Neural cell (in vitro differentiated cells): ENCODE measurements at regions not wholly inside any gene's neighbourhood (a gene's known extent, or its start where the extent isn't known, plus 50 kb on each side); places are given as distances from the start of the nearest gene placed in this dataset.

ENCODE experiments used
- H2AFZ ChIP-seq: fragments of 200-600, 300-800 bp; sonication (generic), shearing (Covaris generic); 2 replicates; pipeline ENCODE4 v1.6.0; 2014; ENCODE audit warnings: low read depth, mild to moderate bottlenecking, antibody characterized with exemption, low read length, moderate library complexity
- H3F3A ChIP-seq: fragments of 200-600 bp; shearing (Covaris generic); 2 replicates; pipeline ENCODE4 v1.6.1; 2016; ENCODE audit warnings: mild to moderate bottlenecking, moderate library complexity, mixed read lengths, antibody characterized with exemption, low read length; ENCODE audit not compliant: insufficient read depth, poor library complexity, severe bottlenecking
- H3K27ac ChIP-seq: fragments of 200-600, 300-800 bp; sonication (generic), shearing (Covaris generic); 2 replicates; pipeline ENCODE4 v1.5.1; 2014; ENCODE audit warnings: mild to moderate bottlenecking, low read length, moderate library complexity
- H3K27me3 ChIP-seq: fragments of 300-800, 200-600 bp; sonication (generic), shearing (Covaris generic); 2 replicates; pipeline ENCODE4 v1.6.0; 2014; ENCODE audit warnings: mild to moderate bottlenecking, low read depth, low read length, moderate library complexity; ENCODE audit not compliant: insufficient read depth
- H3K36me3 ChIP-seq: fragments of 300-800, 200-600 bp; sonication (generic), shearing (Covaris generic); 2 replicates; pipeline ENCODE4 v1.5.1; 2014; ENCODE audit warnings: mild to moderate bottlenecking, antibody characterized with exemption, low read length, moderate library complexity; ENCODE audit not compliant: insufficient read depth
- H3K4me2 ChIP-seq: fragments of 300-800, 200-600 bp; sonication (generic), shearing (Covaris generic); 2 replicates; pipeline ENCODE4 v1.6.0; 2014; ENCODE audit warnings: mild to moderate bottlenecking, low read length
- H3K4me3 ChIP-seq: fragments of 300-800, 200-600 bp; sonication (generic), shearing (Covaris generic); 2 replicates; pipeline ENCODE4 v1.5.1; 2014; ENCODE audit warnings: mild to moderate bottlenecking, low read length, moderate library complexity
- H3K79me2 ChIP-seq: fragments of 200-600 bp; shearing (Covaris generic); replicated peaks from 2 replicates; pipeline ENCODE4 v1.6.0; 2014; ENCODE audit warnings: mild to moderate bottlenecking, low read length, moderate library complexity; ENCODE audit not compliant: insufficient read depth
- H3K9ac ChIP-seq: fragments of 300-800, 200-600 bp; sonication (generic), shearing (Covaris generic); 2 replicates; pipeline ENCODE4 v1.6.1; 2016; ENCODE audit warnings: mild to moderate bottlenecking, low read length, mixed read lengths
- H3K9me2 ChIP-seq: fragments of 200-600 bp; shearing (Covaris generic); 2 replicates; pipeline ENCODE4 v1.6.1; 2016; ENCODE audit warnings: mild to moderate bottlenecking, low read length, mixed read lengths; ENCODE audit not compliant: insufficient read depth
- H3K9me3 ChIP-seq: fragments of 200-600, 300-800 bp; sonication (generic), shearing (Covaris generic); 2 replicates; pipeline ENCODE4 v1.6.1; 2016; ENCODE audit warnings: mild to moderate bottlenecking, mixed run types, low read length, moderate library complexity, mixed read lengths
- H4K20me1 ChIP-seq: fragments of 200-600 bp; shearing (Covaris generic); 2 replicates; pipeline ENCODE4 v1.6.1; 2016; ENCODE audit warnings: mild to moderate bottlenecking, mixed run types; ENCODE audit not compliant: insufficient read depth
- EP300 ChIP-seq: fragments of 450-650 bp; conservative IDR thresholded peaks from 2 replicates; pipeline ENCODE4 v1.6.1; 2014; ENCODE audit warnings: antibody characterized with exemption, mild to moderate bottlenecking, moderate library complexity; ENCODE audit not compliant: poor library complexity, severe bottlenecking
- EZH2 ChIP-seq: fragments of 200-600, 300-800 bp; shearing (Covaris generic), sonication (generic); IDR thresholded peaks from 2 replicates; pipeline ENCODE4 v1.6.1; 2014; ENCODE audit warnings: antibody characterized with exemption, low read length, borderline replicate concordance, mild to moderate bottlenecking; ENCODE audit not compliant: insufficient read depth, poor library complexity, severe bottlenecking
- MXI1 ChIP-seq: fragments of 450-650 bp; conservative IDR thresholded peaks from 2 replicates; pipeline ENCODE4 v1.6.1; 2014; ENCODE audit warnings: antibody characterized with exemption, mild to moderate bottlenecking; ENCODE audit not compliant: poor library complexity, severe bottlenecking
- POLR2AphosphoS5 ChIP-seq: IDR thresholded peaks from 2 replicates; pipeline ENCODE4 v1.6.1; 2012
- RAD21 ChIP-seq: fragments of 450-650 bp; conservative IDR thresholded peaks from 2 replicates; pipeline ENCODE4 v1.6.1; 2014; ENCODE audit warnings: antibody characterized with exemption, mild to moderate bottlenecking, moderate library complexity
- SMC3 ChIP-seq: fragments of 450-650 bp; conservative IDR thresholded peaks from 2 replicates; pipeline ENCODE4 v1.6.1; 2014; ENCODE audit warnings: antibody characterized with exemption, mild to moderate bottlenecking, moderate library complexity; ENCODE audit not compliant: poor library complexity
- TAF1 ChIP-seq: IDR thresholded peaks from 2 replicates; pipeline ENCODE4 v1.6.1; 2012; ENCODE audit warnings: low read depth
- TF ChIP-seq, protein P1 (sequence below): IDR thresholded peaks from 2 replicates; pipeline ENCODE4 v1.6.1; 2012; ENCODE audit warnings: borderline replicate concordance
- TF ChIP-seq, protein P2 (sequence below): fragments of 450-650 bp; IDR thresholded peaks from 2 replicates; pipeline ENCODE4 v1.5.1; 2014; ENCODE audit warnings: antibody characterized with exemption, mild to moderate bottlenecking, moderate library complexity; ENCODE audit not compliant: poor library complexity, severe bottlenecking

- no peak overlapping the region for H3K9ac ChIP-seq
- no peaks in the 10 kb centered on the region for H3K27me3 ChIP-seq
- H3K4me2 ChIP-seq = no peak overlapping the region
- no peaks in the 10 kb centered on the region for H3F3A ChIP-seq
- TF ChIP-seq, protein P1, sequence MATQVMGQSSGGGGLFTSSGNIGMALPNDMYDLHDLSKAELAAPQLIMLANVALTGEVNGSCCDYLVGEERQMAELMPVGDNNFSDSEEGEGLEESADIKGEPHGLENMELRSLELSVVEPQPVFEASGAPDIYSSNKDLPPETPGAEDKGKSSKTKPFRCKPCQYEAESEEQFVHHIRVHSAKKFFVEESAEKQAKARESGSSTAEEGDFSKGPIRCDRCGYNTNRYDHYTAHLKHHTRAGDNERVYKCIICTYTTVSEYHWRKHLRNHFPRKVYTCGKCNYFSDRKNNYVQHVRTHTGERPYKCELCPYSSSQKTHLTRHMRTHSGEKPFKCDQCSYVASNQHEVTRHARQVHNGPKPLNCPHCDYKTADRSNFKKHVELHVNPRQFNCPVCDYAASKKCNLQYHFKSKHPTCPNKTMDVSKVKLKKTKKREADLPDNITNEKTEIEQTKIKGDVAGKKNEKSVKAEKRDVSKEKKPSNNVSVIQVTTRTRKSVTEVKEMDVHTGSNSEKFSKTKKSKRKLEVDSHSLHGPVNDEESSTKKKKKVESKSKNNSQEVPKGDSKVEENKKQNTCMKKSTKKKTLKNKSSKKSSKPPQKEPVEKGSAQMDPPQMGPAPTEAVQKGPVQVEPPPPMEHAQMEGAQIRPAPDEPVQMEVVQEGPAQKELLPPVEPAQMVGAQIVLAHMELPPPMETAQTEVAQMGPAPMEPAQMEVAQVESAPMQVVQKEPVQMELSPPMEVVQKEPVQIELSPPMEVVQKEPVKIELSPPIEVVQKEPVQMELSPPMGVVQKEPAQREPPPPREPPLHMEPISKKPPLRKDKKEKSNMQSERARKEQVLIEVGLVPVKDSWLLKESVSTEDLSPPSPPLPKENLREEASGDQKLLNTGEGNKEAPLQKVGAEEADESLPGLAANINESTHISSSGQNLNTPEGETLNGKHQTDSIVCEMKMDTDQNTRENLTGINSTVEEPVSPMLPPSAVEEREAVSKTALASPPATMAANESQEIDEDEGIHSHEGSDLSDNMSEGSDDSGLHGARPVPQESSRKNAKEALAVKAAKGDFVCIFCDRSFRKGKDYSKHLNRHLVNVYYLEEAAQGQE = no peak
- H3K9me2 ChIP-seq = no peaks in the 10 kb centered on the region
- H3K9me3 ChIP-seq = no peaks in the 10 kb centered on the region
- H3K36me3 ChIP-seq = no peaks in the 10 kb centered on the region
- H2AFZ ChIP-seq = no peak overlapping the region
- H3K4me3 ChIP-seq = no peak overlapping the region
- H3K27ac ChIP-seq = no peak overlapping the region
- H3K79me2 ChIP-seq = no peaks in the 10 kb centered on the region
- no peaks in the 10 kb centered on the region for H4K20me1 ChIP-seq
These were observed 187.3 kb upstream of the TENT5A start for GRCh38 chr6:81939766-81940165.

- Histone ChIP-seq H3K27ac (no peak overlapping the region), H3F3A (no peaks in the 10 kb centered on the region), H2AFZ (no peak overlapping the region), H3K36me3 (no peaks in the 10 kb centered on the region), H4K20me1 (no peaks in the 10 kb centered on the region), H3K9ac (no peak overlapping the region), H3K79me2 (no peaks in the 10 kb centered on the region), H3K4me2 (no peak overlapping the region), H3K9me2 (no peaks in the 10 kb centered on the region), H3K4me3 (no peak overlapping the region), H3K9me3 (no peaks in the 10 kb centered on the region), H3K27me3 (no peaks in the 10 kb centered on the region)
- no peak for TF ChIP-seq POLR2AphosphoS5
- TF ChIP-seq RAD21 = no peak
- TF ChIP-seq SMC3 = no peak
- TF ChIP-seq TAF1 = no peak
- no peak for TF ChIP-seq MXI1
- TF ChIP-seq, protein P2, sequence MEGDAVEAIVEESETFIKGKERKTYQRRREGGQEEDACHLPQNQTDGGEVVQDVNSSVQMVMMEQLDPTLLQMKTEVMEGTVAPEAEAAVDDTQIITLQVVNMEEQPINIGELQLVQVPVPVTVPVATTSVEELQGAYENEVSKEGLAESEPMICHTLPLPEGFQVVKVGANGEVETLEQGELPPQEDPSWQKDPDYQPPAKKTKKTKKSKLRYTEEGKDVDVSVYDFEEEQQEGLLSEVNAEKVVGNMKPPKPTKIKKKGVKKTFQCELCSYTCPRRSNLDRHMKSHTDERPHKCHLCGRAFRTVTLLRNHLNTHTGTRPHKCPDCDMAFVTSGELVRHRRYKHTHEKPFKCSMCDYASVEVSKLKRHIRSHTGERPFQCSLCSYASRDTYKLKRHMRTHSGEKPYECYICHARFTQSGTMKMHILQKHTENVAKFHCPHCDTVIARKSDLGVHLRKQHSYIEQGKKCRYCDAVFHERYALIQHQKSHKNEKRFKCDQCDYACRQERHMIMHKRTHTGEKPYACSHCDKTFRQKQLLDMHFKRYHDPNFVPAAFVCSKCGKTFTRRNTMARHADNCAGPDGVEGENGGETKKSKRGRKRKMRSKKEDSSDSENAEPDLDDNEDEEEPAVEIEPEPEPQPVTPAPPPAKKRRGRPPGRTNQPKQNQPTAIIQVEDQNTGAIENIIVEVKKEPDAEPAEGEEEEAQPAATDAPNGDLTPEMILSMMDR = no peak
- no peak for TF ChIP-seq EZH2
- TF ChIP-seq, protein P1 = no peak
- no peak for TF ChIP-seq EP300
These were observed 186.7 kb upstream of the TENT5A start for GRCh38 chr6:81938991-81939732.
